DND-41 (cell line): ENCODE measurements at regions not wholly inside any gene's neighbourhood (a gene's known extent, or its start where the extent isn't known, plus 50 kb on each side); places are given as distances from the start of the nearest gene placed in this dataset.

Experiments
- ATAC-seq: fragments of 200-7000 bp; cut with Tn5 transposase; 3 replicates; pipeline ENCODE4 v1.9.1; 2021; ENCODE audit warnings: low read depth; ENCODE audit not compliant: insufficient read depth
- DNase-seq: peaks from one replicate; pipeline ENCODE4 v3.0.0-alpha.2; 2020
- H2AFZ ChIP-seq: 2 replicates; pipeline ENCODE4 v1.6.0; 2012; ENCODE audit warnings: low read depth, low read length
- H3K27ac ChIP-seq: 2 replicates; pipeline ENCODE4 v1.5.1; 2012; ENCODE audit warnings: low read length, inconsistent platforms
- H3K27me3 ChIP-seq: fragments of 200-600 bp; sonication (generic); 2 replicates; pipeline ENCODE4 v1.6.0; 2012; ENCODE audit warnings: low read length, mild to moderate bottlenecking, inconsistent platforms; ENCODE audit not compliant: insufficient read depth, poor library complexity
- H3K36me3 ChIP-seq: 2 replicates; pipeline ENCODE4 v1.5.1; 2012; ENCODE audit warnings: low read length, inconsistent platforms; ENCODE audit not compliant: insufficient read depth
- H3K4me1 ChIP-seq: 2 replicates; pipeline ENCODE4 v1.5.1; 2012; ENCODE audit warnings: mild to moderate bottlenecking, low read length; ENCODE audit not compliant: insufficient read depth
- H3K4me2 ChIP-seq: 2 replicates; pipeline ENCODE4 v1.6.0; 2012; ENCODE audit warnings: mild to moderate bottlenecking, moderate library complexity, low read length, inconsistent platforms; ENCODE audit not compliant: insufficient read depth
- H3K4me3 ChIP-seq, 2 experiments: fragments of 200-600 bp in 1 of 2; shearing (Covaris generic) in 1 of 2; 2 replicates each; pipeline ENCODE4 v1.5.1; 2012 to 2016; ENCODE audit warnings: inconsistent platforms in 2 of 2, low read length in 2 of 2, mild to moderate bottlenecking in 2 of 2, low read depth in 1 of 2, moderate library complexity in 1 of 2
- H3K79me2 ChIP-seq: 2 replicates; pipeline ENCODE4 v1.6.0; 2012; ENCODE audit warnings: low read length, inconsistent platforms; ENCODE audit not compliant: insufficient read depth
- H3K9ac ChIP-seq: 2 replicates; pipeline ENCODE4 v1.6.0; 2012; ENCODE audit warnings: low read depth, mild to moderate bottlenecking, inconsistent platforms, low read length, moderate library complexity
- H3K9me3 ChIP-seq: 2 replicates; pipeline ENCODE4 v1.5.1; 2012; ENCODE audit warnings: low read length, moderate library complexity, mild to moderate bottlenecking, inconsistent platforms; ENCODE audit not compliant: insufficient read depth, severe bottlenecking
- H4K20me1 ChIP-seq: 2 replicates; pipeline ENCODE4 v1.6.0; 2012; ENCODE audit warnings: low read length; ENCODE audit not compliant: insufficient read depth
- CTCF ChIP-seq: IDR thresholded peaks from 2 replicates; pipeline ENCODE4 v1.5.1; 2012; ENCODE audit warnings: borderline replicate concordance, low read length, moderate library complexity, mild to moderate bottlenecking; ENCODE audit not compliant: poor library complexity, severe bottlenecking; ENCODE audit errors: extremely low read depth
- EZH2 ChIP-seq: IDR thresholded peaks from 3 replicates; pipeline ENCODE4 v1.6.1; 2012; ENCODE audit warnings: borderline replicate concordance, low read depth, mild to moderate bottlenecking, moderate library complexity, low read length, inconsistent platforms; ENCODE audit not compliant: severe bottlenecking

- H3K4me1 ChIP-seq: no peaks in the 10 kb centered on the region
- no peak overlapping the region for H3K27ac ChIP-seq
- ATAC-seq (no peak), DNase-seq (no peak)
- TF ChIP-seq CTCF: no peak
- TF ChIP-seq EZH2: no peak
- no peak overlapping the region for H3K4me3 ChIP-seq
- no peak overlapping the region for H3K9ac ChIP-seq
- no peaks in the 10 kb centered on the region for H3K9me3 ChIP-seq
- no peak overlapping the region for H2AFZ ChIP-seq
- H3K79me2 ChIP-seq: no peaks in the 10 kb centered on the region
- H3K36me3 ChIP-seq: no peaks in the 10 kb centered on the region
- H4K20me1 ChIP-seq: no peaks in the 10 kb centered on the region
- no peak overlapping the region for H3K4me2 ChIP-seq
- no peaks in the 10 kb centered on the region for H3K27me3 ChIP-seq
Observed at GRCh38 chr1:239909898-239910297, 181.8 kb upstream of the FMN2 start.

- Histone ChIP-seq H3K27ac (no peak overlapping the region), H3K9ac (no peak overlapping the region), H2AFZ (no peak overlapping the region), H3K4me3 (no peak overlapping the region), H3K4me2 (no peak overlapping the region), H3K9me3 (no peaks in the 10 kb centered on the region), H3K4me1 (no peaks in the 10 kb centered on the region), H4K20me1 (no peaks in the 10 kb centered on the region), H3K27me3 (no peaks in the 10 kb centered on the region), H3K36me3 (no peaks in the 10 kb centered on the region), H3K79me2 (no peaks in the 10 kb centered on the region)
- ATAC-seq (no peak), DNase-seq (no peak)
- TF ChIP-seq CTCF (no peak), EZH2 (no peak)
Observed at GRCh38 chr1:239912471-239912870, 179.2 kb upstream of the FMN2 start.

- no peak for DNase-seq
- ATAC-seq: no peak
- no peak overlapping the region for H3K27ac ChIP-seq
- TF ChIP-seq EZH2 (no peak), CTCF (no peak)
- no peak overlapping the region for H3K9ac ChIP-seq
- no peaks in the 10 kb centered on the region for H3K9me3 ChIP-seq
- no peaks in the 10 kb centered on the region for H4K20me1 ChIP-seq
- H3K4me3 ChIP-seq: no peak overlapping the region
- H3K4me2 ChIP-seq: no peak overlapping the region
- no peak overlapping the region for H2AFZ ChIP-seq
- H3K4me1 ChIP-seq: no peaks in the 10 kb centered on the region
- no peaks in the 10 kb centered on the region for H3K36me3 ChIP-seq
- no peaks in the 10 kb centered on the region for H3K27me3 ChIP-seq
- H3K79me2 ChIP-seq: no peaks in the 10 kb centered on the region
Observed at GRCh38 chr1:239913141-239913585, 178.5 kb upstream of the FMN2 start.

GRCh38 chr1:239914751-239915231, 176.9 kb upstream of the FMN2 start:
- no peak overlapping the region for H3K4me2 ChIP-seq
- no peak overlapping the region for H3K9ac ChIP-seq
- no peak overlapping the region for H3K27ac ChIP-seq

More at GRCh38 chr1:239914751-239915231, 176.9 kb upstream of the FMN2 start:
- ATAC-seq (no peak), DNase-seq (no peak)
- Histone ChIP-seq H3K4me3 (no peak overlapping the region), H2AFZ (no peak overlapping the region), H3K9me3 (no peaks in the 10 kb centered on the region), H3K27me3 (no peaks in the 10 kb centered on the region), H4K20me1 (no peaks in the 10 kb centered on the region), H3K4me1 (no peaks in the 10 kb centered on the region), H3K79me2 (no peaks in the 10 kb centered on the region), H3K36me3 (no peaks in the 10 kb centered on the region)
- TF ChIP-seq EZH2: no peak
